IPS-20b (cell line): ENCODE measurements at regions not wholly inside any gene's neighbourhood (a gene's known extent, or its start where the extent isn't known, plus 50 kb on each side); places are given as distances from the start of the nearest gene placed in this dataset.

ENCODE experiments used
- H3K27ac ChIP-seq: one replicate; pipeline ENCODE4 v1.5.1; 2013; ENCODE audit warnings: low read length
- H3K27me3 ChIP-seq: 2 replicates; pipeline ENCODE4 v1.6.1; 2013; ENCODE audit warnings: mild to moderate bottlenecking, low read length, inconsistent platforms; ENCODE audit not compliant: insufficient read depth
- H3K36me3 ChIP-seq: 2 replicates; pipeline ENCODE4 v1.6.1; 2013; ENCODE audit warnings: low read depth, mild to moderate bottlenecking, inconsistent platforms, low read length, moderate library complexity; ENCODE audit not compliant: insufficient read depth
- H3K4me1 ChIP-seq: 2 replicates; pipeline ENCODE4 v1.6.1; 2013; ENCODE audit warnings: mild to moderate bottlenecking, control low read depth, inconsistent platforms, low read length, moderate library complexity; ENCODE audit not compliant: insufficient read depth
- H3K4me3 ChIP-seq: 2 replicates; pipeline ENCODE4 v1.5.1; 2013; ENCODE audit warnings: mild to moderate bottlenecking, low read length, inconsistent platforms
- H3K9ac ChIP-seq: 2 replicates; pipeline ENCODE4 v1.6.1; 2013; ENCODE audit warnings: low read depth, mild to moderate bottlenecking, inconsistent platforms, low read length, moderate library complexity
- H3K9me3 ChIP-seq: 2 replicates; pipeline ENCODE4 v1.6.1; 2013; ENCODE audit warnings: mild to moderate bottlenecking, low read depth, low read length, inconsistent platforms; ENCODE audit not compliant: insufficient read depth

GRCh38 chr11:70924108-70924507, 328.3 kb downstream of the SHANK2 start:
- peaks cover 17% of the 10 kb centered on the region for H3K9me3 ChIP-seq
- H3K27ac ChIP-seq = no peak overlapping the region
- no peak overlapping the region for H3K9ac ChIP-seq
- no peaks in the 10 kb centered on the region for H3K36me3 ChIP-seq
- H3K4me1 ChIP-seq = peaks cover 9% of the 10 kb centered on the region; the same call in 1 of the 2 replicates
- H3K4me3 ChIP-seq = no peak overlapping the region
- H3K27me3 ChIP-seq = no peaks in the 10 kb centered on the region

GRCh38 chr11:70925238-70925637, 327.1 kb downstream of the SHANK2 start:
- no peak overlapping the region for H3K4me3 ChIP-seq
- peaks cover 17% of the 10 kb centered on the region for H3K9me3 ChIP-seq

GRCh38 chr11:70926543-70927201, 325.7 kb downstream of the SHANK2 start:
- Histone ChIP-seq H3K9me3 (peaks cover 8% of the 10 kb centered on the region), H3K36me3 (no peaks in the 10 kb centered on the region), H3K27ac (no peak overlapping the region), H3K27me3 (no peaks in the 10 kb centered on the region), H3K9ac (no peak overlapping the region), H3K4me1 (peaks cover 9% of the 10 kb centered on the region; the same call in 1 of the 2 replicates), H3K4me3 (no peak overlapping the region)

More at GRCh38 chr11:70925238-70925637, 327.1 kb downstream of the SHANK2 start:
- Histone ChIP-seq H3K27me3 (no peaks in the 10 kb centered on the region), H3K36me3 (no peaks in the 10 kb centered on the region), H3K9ac (no peak overlapping the region), H3K4me1 (peaks cover 9% of the 10 kb centered on the region; the same call in 1 of the 2 replicates), H3K27ac (no peak overlapping the region)

- H3K9me3 ChIP-seq = no peaks in the 10 kb centered on the region
- peaks cover 9% of the 10 kb centered on the region; the same call in 1 of the 2 replicates for H3K4me1 ChIP-seq
- no peaks in the 10 kb centered on the region for H3K36me3 ChIP-seq
- H3K27ac ChIP-seq = no peak overlapping the region
- no peak overlapping the region for H3K9ac ChIP-seq
- H3K27me3 ChIP-seq = no peaks in the 10 kb centered on the region
- no peak overlapping the region for H3K4me3 ChIP-seq
These were observed 323.4 kb downstream of the SHANK2 start for GRCh38 chr11:70928854-70929598.

GRCh38 chr11:70930215-70930614, 322.2 kb downstream of the SHANK2 start:
- Histone ChIP-seq H3K27me3 (no peaks in the 10 kb centered on the region), H3K9me3 (no peaks in the 10 kb centered on the region), H3K4me3 (no peak overlapping the region), H3K9ac (no peak overlapping the region), H3K4me1 (peaks cover 9% of the 10 kb centered on the region), H3K36me3 (no peaks in the 10 kb centered on the region), H3K27ac (no peak overlapping the region)

GRCh38 chr11:70931430-70931829, 320.9 kb downstream of the SHANK2 start:
- Histone ChIP-seq H3K27me3 (no peaks in the 10 kb centered on the region), H3K27ac (no peak overlapping the region), H3K4me1 (peaks cover 9% of the 10 kb centered on the region), H3K9ac (no peak overlapping the region), H3K36me3 (no peaks in the 10 kb centered on the region), H3K9me3 (no peaks in the 10 kb centered on the region), H3K4me3 (no peak overlapping the region)

GRCh38 chr11:70933981-70934583, 318.3 kb downstream of the SHANK2 start:
- Histone ChIP-seq H3K9ac (no peak overlapping the region), H3K27ac (no peak overlapping the region), H3K4me1 (no peaks in the 10 kb centered on the region; the same call in 1 of the 2 replicates), H3K36me3 (no peaks in the 10 kb centered on the region), H3K27me3 (no peaks in the 10 kb centered on the region), H3K9me3 (no peaks in the 10 kb centered on the region), H3K4me3 (no peak overlapping the region)

- Histone ChIP-seq H3K9me3 (no peaks in the 10 kb centered on the region), H3K27ac (no peak overlapping the region), H3K4me3 (no peak overlapping the region), H3K4me1 (no peaks in the 10 kb centered on the region; the same call in 1 of the 2 replicates), H3K36me3 (no peaks in the 10 kb centered on the region), H3K27me3 (no peaks in the 10 kb centered on the region), H3K9ac (no peak overlapping the region)
These were observed 317.2 kb downstream of the SHANK2 start for GRCh38 chr11:70935006-70935768.

GRCh38 chr11:70942593-70942992, 309.8 kb downstream of the SHANK2 start:
- Histone ChIP-seq H3K9ac (no peak overlapping the region), H3K27ac (no peak overlapping the region), H3K27me3 (no peaks in the 10 kb centered on the region), H3K9me3 (peaks cover 31% of the 10 kb centered on the region), H3K4me3 (no peak overlapping the region), H3K4me1 (no peaks in the 10 kb centered on the region), H3K36me3 (0 out of 2 replicates have a peak, but pooled peaks cover 4% of the 10 kb centered on the region)

GRCh38 chr11:70944141-70944540, 308.2 kb downstream of the SHANK2 start:
- no peak overlapping the region for H3K27ac ChIP-seq
- H3K4me1 ChIP-seq = no peaks in the 10 kb centered on the region
- H3K27me3 ChIP-seq = no peaks in the 10 kb centered on the region
- 0 out of 2 replicates have a peak, but pooled peaks cover 4% of the 10 kb centered on the region for H3K36me3 ChIP-seq
- H3K4me3 ChIP-seq = no peak overlapping the region
- peaks cover 31% of the 10 kb centered on the region for H3K9me3 ChIP-seq
- no peak overlapping the region for H3K9ac ChIP-seq

- no peak overlapping the region for H3K9ac ChIP-seq
- H3K36me3 ChIP-seq = 0 out of 2 replicates have a peak, but pooled peaks cover 4% of the 10 kb centered on the region
- no peaks in the 10 kb centered on the region for H3K4me1 ChIP-seq
- no peak overlapping the region for H3K4me3 ChIP-seq
- peaks cover 31% of the 10 kb centered on the region for H3K9me3 ChIP-seq
- no peaks in the 10 kb centered on the region for H3K27me3 ChIP-seq
- no peak overlapping the region for H3K27ac ChIP-seq
These were observed 307.7 kb downstream of the SHANK2 start for GRCh38 chr11:70944636-70945035.
